ENCODE measurements at regions not wholly inside any gene's neighbourhood (a gene's known extent, or its start where the extent isn't known, plus 50 kb on each side); places are given as distances from the start of the nearest gene placed in this dataset.

GRCh38 chr2:122100346-122100745 lies 344.9 kb downstream of the TSN start:
- no peaks in the 10 kb centered on the region for H3K9me3 ChIP-seq (ENCODE audit: insufficient read depth, low read depth)
- H3K4me2 ChIP-seq, result no peak overlapping the region
- TF ChIP-seq EZH2 (IDR thresholded peaks at IDR 0.05; ENCODE audit: low read depth) (no peak), CTCF (conservative IDR thresholded peaks at IDR 0.05) (no peak)
- H3K36me3 ChIP-seq (ENCODE audit: low read depth), result no peaks in the 10 kb centered on the region
- intact Hi-C loops (cut with micrococcal nuclease; ENCODE audit: unreplicated experiment), result no loop called here
- 0 out of 2 replicates have a peak, but pooled peaks cover 4% of the 10 kb centered on the region for H3K27me3 ChIP-seq (ENCODE audit: insufficient read depth, low read depth)
- H3F3A ChIP-seq (ENCODE audit: insufficient read depth, low read depth), result no peaks in the 10 kb centered on the region
- no peaks in the 10 kb centered on the region for H3K9me2 ChIP-seq (ENCODE audit: insufficient read depth)
- H3K4me1 ChIP-seq (replicated peaks; ENCODE audit: insufficient read depth), result no peaks in the 10 kb centered on the region
- no peak overlapping the region for H3K4me3 ChIP-seq
- CTCF ChIA-PET, result no interaction called here
- H3K79me2 ChIP-seq (ENCODE audit: low read depth), result no peaks in the 10 kb centered on the region
- no peak overlapping the region for H2AFZ ChIP-seq
- DNase-seq, result no peak
- POLR2A ChIA-PET (ENCODE audit: unreplicated experiment), result no interaction called here
- H4K20me1 ChIP-seq (ENCODE audit: insufficient read depth), result no peaks in the 10 kb centered on the region
- no peak overlapping the region for H3K27ac ChIP-seq
- no TSS peak for BruUV-seq (replicated peaks)

- no peak overlapping the region for H2AFZ ChIP-seq
- intact Hi-C loops (cut with micrococcal nuclease; ENCODE audit: unreplicated experiment), result no loop called here
- H3K9me3 ChIP-seq (ENCODE audit: insufficient read depth, low read depth), result no peaks in the 10 kb centered on the region
- no peak overlapping the region for H3K4me2 ChIP-seq
- no peaks in the 10 kb centered on the region for H4K20me1 ChIP-seq (ENCODE audit: insufficient read depth)
- H3K27ac ChIP-seq, result no peak overlapping the region
- H3K79me2 ChIP-seq (ENCODE audit: low read depth), result no peaks in the 10 kb centered on the region
- ChIA-PET CTCF (no interaction called here), POLR2A (ENCODE audit: unreplicated experiment) (no interaction called here)
- TF ChIP-seq EZH2 (IDR thresholded peaks at IDR 0.05; ENCODE audit: low read depth) (no peak), CTCF (conservative IDR thresholded peaks at IDR 0.05) (no peak)
- no peaks in the 10 kb centered on the region for H3K4me1 ChIP-seq (replicated peaks; ENCODE audit: insufficient read depth)
- no peak overlapping the region for H3K4me3 ChIP-seq
- H3F3A ChIP-seq (ENCODE audit: insufficient read depth, low read depth), result no peaks in the 10 kb centered on the region
- H3K36me3 ChIP-seq (ENCODE audit: low read depth), result no peaks in the 10 kb centered on the region
- BruUV-seq (replicated peaks), result no TSS peak
- no peaks in the 10 kb centered on the region for H3K9me2 ChIP-seq (ENCODE audit: insufficient read depth)
- no peak for DNase-seq
- H3K27me3 ChIP-seq (ENCODE audit: insufficient read depth, low read depth), result 0 out of 2 replicates have a peak, but pooled peaks cover 1% of the 10 kb centered on the region
Measured at GRCh38 chr2:122100756-122101155, 345.3 kb downstream of the TSN start.

GRCh38 chr2:122101319-122101718 lies 345.9 kb downstream of the TSN start:
- no peak for TF ChIP-seq EZH2 (IDR thresholded peaks at IDR 0.05; ENCODE audit: low read depth)
- no peak for TF ChIP-seq CTCF (conservative IDR thresholded peaks at IDR 0.05)
- POLR2A ChIA-PET (ENCODE audit: unreplicated experiment), result no interaction called here
- DNase-seq, result no peak
- Histone ChIP-seq H3K4me2 (no peak overlapping the region), H4K20me1 (ENCODE audit: insufficient read depth) (no peaks in the 10 kb centered on the region), H3K79me2 (ENCODE audit: low read depth) (no peaks in the 10 kb centered on the region), H3F3A (ENCODE audit: insufficient read depth, low read depth) (no peaks in the 10 kb centered on the region), H3K4me3 (no peak overlapping the region), H3K9me2 (ENCODE audit: insufficient read depth) (no peaks in the 10 kb centered on the region), H3K27ac (no peak overlapping the region), H3K4me1 (replicated peaks; ENCODE audit: insufficient read depth) (no peaks in the 10 kb centered on the region), H3K27me3 (ENCODE audit: insufficient read depth, low read depth) (0 out of 2 replicates have a peak, but pooled peaks cover 4% of the 10 kb centered on the region), H3K9me3 (ENCODE audit: insufficient read depth, low read depth) (no peaks in the 10 kb centered on the region), H3K36me3 (ENCODE audit: low read depth) (no peaks in the 10 kb centered on the region), H2AFZ (no peak overlapping the region)
- intact Hi-C loops (cut with micrococcal nuclease; ENCODE audit: unreplicated experiment), result no loop called here
- CTCF ChIA-PET, result no interaction called here
- BruUV-seq (replicated peaks), result no TSS peak

All from PC-9 (cell line).